HG02798 (cell line): ENCODE measurements at regions not wholly inside any gene's neighbourhood (a gene's known extent, or its start where the extent isn't known, plus 50 kb on each side); places are given as distances from the start of the nearest gene placed in this dataset.

ENCODE experiments used
- ATAC-seq: cut with Tn5 transposase; IDR thresholded peaks from one replicate; pipeline ENCODE4 v1.9.1; 2021; ENCODE audit warnings: mild to moderate bottlenecking; ENCODE audit not compliant: unreplicated experiment, poor library complexity

DNA sequence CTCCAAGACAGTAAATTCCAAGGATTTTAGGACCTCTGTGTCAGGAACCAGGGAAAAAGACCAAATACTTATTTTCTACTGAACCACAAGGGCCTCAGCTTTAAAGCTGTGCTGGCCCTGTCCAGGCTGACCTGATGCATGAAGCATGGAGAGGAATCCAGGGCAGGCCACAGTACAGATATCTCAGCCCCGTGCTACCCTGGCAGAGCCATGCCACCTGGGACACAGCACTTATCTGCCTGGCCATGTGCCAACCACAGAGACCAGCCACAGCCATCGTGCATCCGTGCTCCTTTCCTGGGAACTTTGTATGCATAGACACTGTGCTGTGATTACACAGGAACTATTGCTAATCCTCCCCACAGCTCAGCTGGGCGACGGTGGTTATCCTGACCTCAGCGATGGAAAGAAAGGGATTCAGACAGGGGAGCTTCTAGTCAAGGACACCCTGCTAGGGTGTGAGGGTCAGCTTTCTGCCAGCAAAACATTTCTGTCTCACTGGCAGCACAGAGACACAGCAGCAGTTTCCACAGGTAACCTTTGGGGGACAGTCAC is 687.4 kb upstream of the ID2 start:
- no peak for ATAC-seq

DNA sequence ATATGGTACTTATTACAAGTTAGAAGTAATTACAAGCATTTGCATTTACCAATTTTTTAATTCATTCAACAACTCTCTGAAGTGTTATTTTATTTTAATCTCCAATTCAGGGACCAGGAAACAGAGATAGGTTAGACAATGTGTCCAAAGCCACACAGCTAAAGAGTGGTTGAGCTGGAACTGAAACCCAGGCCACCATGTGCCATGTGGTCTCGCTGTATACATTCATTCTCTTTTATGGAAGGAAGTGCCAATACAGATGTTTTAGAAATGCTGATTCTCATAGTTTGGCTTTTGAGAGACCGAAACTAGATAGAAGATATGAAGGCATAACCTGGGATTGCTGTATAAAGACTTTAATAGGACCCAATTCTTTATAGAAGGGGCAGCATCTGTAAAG is 684.6 kb upstream of the ID2 start:
- ATAC-seq = no peak

DNA sequence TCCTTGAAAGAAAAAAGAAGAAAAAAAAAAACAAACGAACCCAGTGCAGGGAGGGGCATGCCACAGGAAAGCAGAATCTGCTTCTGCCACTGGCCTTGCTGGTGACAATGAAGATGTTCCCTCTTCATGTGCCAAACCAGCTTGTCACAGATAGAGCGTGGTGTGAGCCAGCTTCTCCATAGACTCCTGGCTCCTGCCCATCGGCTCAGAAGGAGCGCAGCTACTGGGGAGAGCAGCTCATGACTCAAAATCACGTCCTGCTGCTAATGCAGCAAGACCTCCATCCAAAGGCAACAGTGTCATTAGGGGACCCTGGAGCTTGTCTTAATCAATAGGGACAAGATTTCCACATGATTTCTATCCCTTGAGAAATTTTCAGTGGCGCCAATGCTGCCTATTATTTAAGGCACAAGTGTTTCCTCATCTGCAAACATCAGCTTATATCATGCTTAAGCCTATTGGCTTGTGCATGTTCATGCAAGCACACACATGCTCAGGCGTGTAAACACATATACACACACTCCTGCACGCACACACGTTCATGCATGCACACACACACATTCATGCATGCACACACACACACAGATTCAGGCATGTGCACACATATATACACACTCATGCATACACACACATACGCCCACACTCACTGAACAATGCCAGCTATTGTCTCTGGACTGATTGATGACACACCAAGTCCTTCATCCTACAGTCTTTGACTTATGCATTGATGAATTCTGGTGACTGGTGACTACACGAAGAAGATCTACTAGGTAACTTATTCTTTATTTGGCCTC is 682.0 kb upstream of the ID2 start:
- ATAC-seq = no peak

DNA sequence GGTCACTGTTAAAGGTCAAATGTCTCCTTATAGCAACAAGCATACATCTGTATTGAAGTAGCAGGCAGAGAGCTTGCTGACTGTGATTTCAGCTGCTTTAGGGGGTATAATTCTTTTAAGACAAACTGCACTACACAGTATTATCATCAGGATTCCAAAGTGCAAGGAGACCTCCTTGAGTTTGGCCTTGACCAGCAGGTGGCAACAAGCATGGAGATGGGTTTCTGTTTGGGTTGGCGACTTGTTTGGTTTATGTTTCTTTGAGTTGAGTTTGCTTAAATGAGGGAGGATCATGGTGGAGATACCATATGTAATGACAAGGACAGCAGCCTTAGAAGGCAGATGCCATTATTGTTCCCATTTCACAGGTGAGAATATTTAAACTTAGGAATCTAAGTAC is 681.0 kb upstream of the ID2 start:
- ATAC-seq = no peak

DNA sequence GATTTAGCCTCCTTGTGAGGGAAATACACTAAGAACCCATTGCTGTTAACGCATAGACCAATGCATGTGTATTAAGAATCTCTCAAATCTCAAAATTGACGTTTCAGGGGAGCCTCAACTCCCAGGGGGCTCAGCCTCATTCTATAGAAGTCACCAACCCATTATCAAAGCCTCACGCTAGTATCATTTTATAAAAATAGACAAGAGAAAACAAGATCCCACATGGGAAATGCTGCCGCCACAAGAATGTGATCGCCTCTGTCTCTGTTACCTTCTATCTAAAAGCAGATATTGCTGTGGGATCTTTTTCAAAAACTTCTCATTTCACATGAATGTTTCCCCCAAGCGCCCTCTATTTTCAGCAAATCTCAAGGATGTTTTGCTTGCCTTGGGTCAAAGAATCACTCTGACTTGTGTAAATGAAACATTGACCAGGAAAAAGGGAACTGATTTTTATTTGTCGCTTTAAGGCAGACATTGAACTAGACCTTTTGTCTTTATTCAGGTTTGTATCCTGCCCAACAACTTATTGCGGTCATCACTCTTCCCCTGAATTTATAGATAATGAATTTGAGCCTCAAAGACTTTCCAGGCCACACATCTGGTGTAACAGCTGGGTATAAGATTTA is 679.0 kb upstream of the ID2 start:
- no peak for ATAC-seq

DNA sequence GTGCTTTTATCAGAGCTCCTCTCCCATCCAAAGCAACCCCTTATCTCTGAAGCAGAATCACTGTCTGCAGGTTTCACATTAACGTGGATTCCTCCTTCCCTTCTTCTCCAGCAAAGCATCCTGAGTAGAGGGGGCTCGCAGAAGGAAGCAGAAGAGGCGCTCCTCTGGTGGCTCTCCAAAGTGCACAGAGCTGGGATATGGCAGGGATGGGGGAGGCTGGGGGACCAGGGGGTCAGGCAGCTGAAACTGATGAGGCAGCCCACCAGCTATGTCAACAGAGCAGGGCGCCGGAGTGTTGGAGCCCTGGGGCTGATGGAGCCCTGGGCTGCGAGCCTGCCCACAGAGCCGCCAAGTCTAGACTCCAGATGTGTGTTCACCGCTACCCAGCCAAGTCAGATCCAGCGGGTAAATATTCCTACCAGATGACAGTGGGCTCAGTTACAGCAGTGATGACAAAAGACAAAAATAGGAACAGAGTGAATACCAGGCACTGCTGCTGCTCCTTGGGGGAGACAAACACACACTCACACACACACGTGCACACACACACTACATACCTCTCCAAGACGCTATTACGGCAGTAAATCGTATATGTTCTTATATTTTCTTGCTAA is 678.3 kb upstream of the ID2 start:
- no peak for ATAC-seq

DNA sequence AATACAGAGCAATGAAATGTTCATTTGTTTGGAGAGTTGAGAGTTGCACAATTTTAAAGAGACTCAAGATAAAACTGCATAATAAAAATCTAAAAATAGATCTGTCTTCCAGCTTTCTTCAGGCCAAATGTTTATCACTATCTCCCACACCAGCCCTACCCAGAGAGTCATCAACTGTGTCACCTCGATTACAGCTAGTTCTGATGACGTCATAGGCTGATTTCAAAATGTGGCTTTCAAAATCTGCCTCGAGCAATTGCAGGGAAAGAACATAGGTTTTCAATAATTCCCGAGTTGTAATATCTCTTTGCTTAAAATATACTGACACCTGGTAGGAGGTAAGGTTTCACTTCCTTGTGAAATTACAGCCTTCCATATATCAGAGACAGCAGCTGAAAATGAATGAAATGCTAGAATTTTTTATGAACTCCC is 677.6 kb upstream of the ID2 start:
- no peak for ATAC-seq

DNA sequence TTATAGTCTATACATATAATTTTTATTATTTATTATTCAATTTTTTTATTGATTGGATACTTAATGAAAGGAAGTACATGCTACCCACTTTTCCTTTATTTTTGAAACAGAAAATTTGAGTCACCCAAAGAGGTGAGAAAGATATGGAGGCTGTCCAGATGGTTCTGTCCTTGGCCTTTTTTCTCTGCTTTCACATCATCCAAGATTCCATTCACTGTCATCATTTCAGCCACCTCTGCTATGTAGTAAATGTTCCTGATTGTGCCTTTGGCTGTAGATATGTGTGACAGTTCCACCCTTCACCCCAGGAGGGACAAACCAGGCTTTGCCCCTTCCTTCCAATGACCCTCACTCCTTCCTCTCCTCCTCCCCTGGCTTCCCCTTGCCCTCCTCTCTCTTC is 675.7 kb upstream of the ID2 start:
- no peak for ATAC-seq

DNA sequence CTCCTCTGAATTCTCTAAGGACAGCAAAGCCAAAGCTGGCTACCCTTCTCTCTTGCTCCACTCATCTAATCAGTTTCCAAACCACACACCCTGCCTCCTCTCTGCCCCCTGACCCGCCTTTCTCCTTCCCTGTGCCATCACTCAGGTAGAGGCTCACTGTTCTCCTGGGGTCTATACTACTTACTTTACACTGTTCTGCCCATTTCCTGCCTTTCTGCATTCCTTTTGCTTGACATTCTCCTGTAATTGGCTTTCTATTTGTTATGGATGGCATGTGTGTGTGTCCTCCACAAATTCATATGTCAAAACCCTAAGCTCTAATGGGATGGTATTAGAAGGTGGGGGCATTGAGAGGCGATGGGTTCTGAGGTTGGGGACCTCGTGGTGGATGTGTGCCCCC is 675.2 kb upstream of the ID2 start:
- no peak for ATAC-seq

DNA sequence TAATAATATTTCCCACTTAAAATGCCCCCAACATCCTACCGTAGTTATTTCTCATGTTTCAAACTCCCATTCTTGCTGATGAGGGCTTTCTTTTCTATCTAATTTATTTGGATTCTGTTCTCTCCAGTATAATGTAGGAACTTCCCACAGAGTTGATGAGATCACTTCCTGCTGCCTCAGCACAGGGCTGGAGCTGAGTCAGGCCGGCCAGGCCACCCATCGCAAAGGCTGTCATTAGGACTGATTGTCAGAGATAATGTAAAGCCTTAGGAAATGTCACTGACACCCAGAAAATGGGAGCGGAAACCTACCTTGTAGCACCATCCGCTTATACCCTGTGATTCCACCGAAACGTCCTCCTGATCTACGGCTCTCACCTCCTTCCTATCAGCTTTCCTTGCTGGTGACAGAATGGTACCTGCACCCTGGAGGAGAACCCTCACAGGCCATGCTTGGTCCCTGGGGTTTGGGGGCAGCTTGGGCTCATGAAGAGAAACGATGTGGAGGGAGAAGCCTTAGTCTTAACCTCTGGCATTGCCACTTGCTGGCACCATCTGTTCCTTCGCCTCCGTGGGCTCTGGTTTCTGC is 672.8 kb upstream of the ID2 start:
- no peak for ATAC-seq

DNA sequence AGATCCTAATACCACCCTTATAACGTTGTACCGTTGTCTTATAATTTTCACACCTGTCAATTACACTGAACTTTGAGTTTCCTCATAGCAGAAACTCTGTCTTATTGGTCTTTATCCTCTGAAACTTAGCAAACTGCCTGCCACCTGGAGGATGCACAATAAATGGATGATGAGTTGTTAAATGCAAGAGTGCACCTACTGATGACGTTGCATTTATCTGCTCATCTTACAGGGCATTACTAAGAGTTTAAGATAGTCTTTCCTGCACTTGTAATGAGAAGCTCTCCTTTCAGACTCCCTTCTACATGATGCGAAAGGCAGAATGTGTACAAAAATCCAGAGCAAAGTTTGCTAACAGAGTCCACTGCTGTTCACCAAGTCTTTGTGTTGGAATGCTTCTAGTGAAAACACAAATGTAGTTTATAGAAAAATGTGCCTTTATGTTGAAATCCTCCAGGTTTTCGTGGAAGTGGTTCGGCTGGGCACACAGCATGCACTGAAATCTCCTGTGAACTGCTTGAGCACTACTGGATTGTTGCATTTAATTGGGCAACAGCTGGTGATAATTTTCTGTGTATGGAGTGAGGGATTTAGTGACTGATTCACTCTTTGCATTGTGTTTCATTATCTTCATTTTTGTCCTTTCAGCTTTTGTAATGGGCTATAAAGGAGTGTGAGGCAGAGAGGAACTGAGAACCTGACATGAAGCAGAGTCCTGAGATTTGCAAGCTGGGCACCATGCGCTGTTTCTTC is 665.8 kb upstream of the ID2 start:
- ATAC-seq = no peak

DNA sequence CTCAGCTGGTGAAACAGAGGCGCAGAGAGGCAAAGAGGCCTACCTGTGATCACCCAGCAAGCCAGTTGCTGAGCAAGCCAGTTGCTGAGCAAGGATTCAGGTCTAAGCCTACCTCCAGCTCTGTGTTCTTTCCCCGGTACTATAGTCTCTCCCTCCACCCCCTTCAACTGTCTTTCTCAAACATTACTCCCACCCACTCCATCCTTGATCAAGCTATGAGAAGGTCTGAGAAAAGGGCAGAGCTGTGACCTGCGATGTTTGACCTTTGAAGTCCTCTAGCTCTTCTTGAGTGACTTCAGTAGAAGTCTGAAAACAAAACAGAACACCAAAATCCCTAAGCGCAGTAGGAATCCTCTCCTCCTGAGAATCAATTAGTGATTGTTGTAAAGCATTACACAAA is 665.2 kb upstream of the ID2 start:
- no peak for ATAC-seq

DNA sequence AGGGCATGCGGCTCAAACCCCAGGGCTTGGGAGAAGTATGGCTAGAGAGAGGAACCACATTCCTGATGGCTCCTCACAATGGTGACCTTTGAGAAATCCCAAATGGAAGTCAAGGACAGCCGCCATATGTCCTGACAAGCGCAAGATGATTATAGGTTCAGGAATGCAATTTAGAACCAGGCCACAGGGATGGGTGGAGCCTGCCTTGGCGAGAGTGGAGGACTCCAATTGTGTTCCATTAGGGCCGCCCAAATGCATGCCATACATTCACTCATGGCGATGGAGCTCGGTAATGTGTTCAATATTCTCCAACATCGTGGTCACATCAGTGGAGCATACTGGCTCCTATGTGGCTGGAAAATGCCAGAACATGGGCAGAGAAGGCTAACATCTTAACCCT is 662.9 kb upstream of the ID2 start:
- no peak for ATAC-seq

DNA sequence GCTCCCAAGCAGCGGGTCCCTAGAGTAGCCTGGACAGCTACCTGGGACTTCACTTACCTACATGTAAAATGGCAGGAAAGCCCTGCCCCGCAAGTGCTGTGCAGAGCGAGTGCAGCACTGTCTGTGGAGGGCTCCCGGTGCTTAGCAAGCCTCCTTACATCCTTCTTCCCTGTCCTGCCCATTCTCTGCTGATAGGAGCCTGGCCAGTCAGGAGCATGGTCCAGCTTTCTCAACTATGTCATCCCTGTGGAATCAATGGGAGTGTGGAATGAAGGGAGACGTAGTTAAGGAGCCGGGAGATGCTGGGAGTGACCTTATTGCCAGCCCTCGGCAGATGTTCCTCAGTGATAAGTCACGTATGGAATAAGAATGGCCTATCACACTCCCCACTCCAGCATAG is 661.9 kb upstream of the ID2 start:
- no peak for ATAC-seq

DNA sequence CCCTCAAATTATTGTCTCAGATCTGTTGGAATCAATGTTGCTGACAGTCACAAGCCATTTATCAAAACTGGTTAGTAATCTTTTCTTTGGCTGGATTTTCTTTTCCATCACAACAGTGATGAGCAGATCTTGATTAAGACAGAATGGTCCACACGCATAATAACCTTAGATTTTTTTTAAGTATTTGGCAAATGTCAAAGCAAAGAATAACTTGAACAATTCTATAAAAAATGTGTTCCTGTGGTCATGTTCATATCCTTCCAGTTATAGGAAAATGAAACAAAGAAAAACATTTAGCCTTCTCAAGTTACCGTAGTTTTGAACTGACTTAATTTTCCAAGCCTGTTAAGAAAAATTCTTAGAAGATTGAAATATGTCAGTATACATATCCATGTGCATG is 659.9 kb upstream of the ID2 start:
- no peak for ATAC-seq

DNA sequence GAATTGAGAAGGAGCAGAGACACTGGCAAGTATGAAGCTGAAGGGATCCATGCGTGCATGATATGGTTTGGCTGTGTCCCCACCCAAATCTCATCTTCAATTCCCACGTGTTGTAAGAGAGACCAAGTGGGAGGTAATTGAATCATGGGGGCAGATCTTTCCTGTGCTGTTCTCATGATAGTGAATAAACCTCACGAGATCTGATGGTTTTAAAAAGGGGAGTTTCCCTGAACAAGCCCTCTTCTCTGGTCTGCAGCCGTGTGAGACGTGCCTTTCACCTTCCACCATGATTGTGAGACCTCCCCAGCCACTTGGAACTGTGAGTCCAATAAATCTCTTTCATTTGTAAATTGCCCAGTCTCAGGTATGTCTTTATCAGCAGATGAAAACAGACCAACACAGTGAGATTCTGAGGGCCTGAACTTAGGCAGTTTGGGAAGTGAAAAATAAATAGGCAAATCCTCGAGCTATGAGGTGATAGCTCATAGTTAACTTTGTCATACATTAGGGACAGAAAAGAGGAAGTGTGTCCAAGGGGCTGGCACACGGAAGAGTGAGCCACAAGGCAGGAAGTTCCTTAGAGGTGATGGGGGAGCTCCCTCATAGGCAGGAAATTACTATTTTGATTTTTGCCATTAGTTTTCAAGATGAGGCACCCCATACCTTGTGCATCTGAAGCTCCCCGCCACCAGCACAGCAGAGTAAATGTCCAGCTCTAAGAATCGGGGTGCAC is 658.8 kb upstream of the ID2 start:
- no peak for ATAC-seq

DNA sequence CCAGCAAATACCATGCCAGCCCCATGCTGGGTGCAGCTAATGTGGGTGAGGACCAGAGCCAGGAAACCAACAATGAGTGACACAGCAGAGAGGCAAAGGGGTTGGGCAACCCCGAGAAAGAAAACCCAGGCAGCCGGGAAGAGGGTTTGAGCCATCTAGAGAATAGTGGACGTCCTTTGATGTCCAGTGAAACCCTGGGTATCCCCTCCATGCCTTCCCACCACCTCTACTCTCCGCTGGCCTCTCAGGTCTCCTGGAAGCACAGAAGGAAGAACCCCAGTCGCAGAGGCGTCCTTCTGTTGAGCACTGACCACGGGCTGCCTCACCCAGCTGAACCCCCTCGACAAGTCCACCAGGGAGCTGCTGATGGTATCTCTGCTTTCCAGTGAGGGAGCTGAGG is 657.4 kb upstream of the ID2 start:
- no peak for ATAC-seq

DNA sequence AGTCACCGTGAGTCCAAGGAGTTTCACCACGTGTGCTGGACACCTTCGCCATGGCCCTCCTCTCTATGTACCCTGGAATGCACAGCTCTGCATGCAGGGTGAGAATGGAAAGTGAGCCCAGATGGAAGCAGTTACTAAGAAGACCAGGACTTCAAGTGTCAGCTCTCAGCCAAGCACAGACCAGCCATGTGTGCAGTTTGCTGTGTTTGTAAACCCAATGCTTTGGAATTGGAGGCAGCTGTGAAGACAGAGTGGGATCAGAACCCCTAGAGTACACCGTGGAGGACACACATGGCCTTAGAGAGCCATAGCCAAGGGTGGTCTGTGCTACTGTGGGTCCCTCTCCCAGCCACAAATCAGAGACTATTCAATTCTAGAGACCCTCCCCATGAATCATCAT is 655.5 kb upstream of the ID2 start:
- no peak for ATAC-seq

DNA sequence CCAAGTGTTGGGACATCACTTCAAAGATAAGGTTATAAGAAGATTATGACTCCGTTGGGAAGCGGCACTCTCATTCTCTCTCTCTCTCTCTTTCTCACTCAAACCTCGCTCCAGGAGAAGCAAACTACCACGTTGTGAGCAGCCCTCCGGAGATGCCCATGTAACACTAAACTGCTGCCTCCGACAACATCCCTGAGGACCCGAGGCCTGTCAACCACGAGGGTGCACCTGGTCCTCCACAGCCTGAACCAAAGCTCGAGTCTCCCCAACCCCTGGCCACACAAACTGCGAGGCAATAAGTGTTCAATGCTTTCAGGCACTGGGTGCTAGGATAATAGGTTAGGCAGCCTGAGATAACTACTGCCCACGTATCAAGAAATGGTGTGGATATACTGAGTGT is 654.5 kb upstream of the ID2 start:
- no peak for ATAC-seq

DNA sequence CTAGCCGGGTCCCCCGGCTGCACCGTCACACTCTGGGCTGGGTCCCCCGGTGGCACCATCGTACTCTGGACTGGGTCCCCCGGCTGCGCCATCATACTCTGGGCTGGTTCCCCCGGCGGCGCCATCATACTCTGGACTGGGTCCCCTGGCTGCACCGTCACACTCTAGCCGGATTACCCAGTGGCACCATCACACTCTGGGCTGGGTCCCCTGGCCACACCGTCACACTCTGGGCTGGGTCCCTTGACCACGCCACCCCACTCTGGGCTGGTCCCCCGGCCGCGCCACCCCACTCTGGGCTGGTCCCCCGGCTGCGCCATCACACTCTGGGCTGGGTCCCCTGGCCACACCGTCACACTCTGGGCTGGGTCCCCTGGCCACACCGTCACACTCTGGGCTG is 653.8 kb upstream of the ID2 start:
- no peak for ATAC-seq
